ENCODE measurements at regions not wholly inside any gene's neighbourhood (a gene's known extent, or its start where the extent isn't known, plus 50 kb on each side); places are given as distances from the start of the nearest gene placed in this dataset.

GRCh38 chr5:61768692-61769281 lies 436.7 kb downstream of the ZSWIM6 start (continued):
- TF ChIP-seq CHD7 (IDR thresholded peaks at IDR 0.05; ENCODE audit: insufficient replicate concordance, low read length): no peak
- TF ChIP-seq, protein P1, sequence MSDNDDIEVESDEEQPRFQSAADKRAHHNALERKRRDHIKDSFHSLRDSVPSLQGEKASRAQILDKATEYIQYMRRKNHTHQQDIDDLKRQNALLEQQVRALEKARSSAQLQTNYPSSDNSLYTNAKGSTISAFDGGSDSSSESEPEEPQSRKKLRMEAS (IDR thresholded peaks at IDR 0.05): no peak
- TF ChIP-seq ASH2L (IDR thresholded peaks at IDR 0.05; ENCODE audit: low read length): no peak
- TF ChIP-seq RXRA (IDR thresholded peaks at IDR 0.05; ENCODE audit: insufficient read depth, low read depth, low read length): no peak
- no peak for TF ChIP-seq USF2 (IDR thresholded peaks at IDR 0.05; ENCODE audit: low read length)
- no peak for TF ChIP-seq JUN (IDR thresholded peaks at IDR 0.05; ENCODE audit: low read depth, low read length)
- TF ChIP-seq TBP (IDR thresholded peaks at IDR 0.05; ENCODE audit: low read depth, low read length): peak; percentile 62; the same call in 1 of the 2 replicates
- peak; percentile 49; the same call in 1 of the 2 replicates for TF ChIP-seq EGR1 (IDR thresholded peaks at IDR 0.05; ENCODE audit: borderline replicate concordance, low read depth, low read length)
- no peak for TF ChIP-seq POU5F1 (IDR thresholded peaks at IDR 0.05; ENCODE audit: low read depth, low read length)
- no peak for TF ChIP-seq RNF2 (IDR thresholded peaks at IDR 0.05; ENCODE audit: borderline replicate concordance, low read depth, low read length, missing control alignments, poor library complexity, severe bottlenecking)
